22Rv1 (cell line): ENCODE measurements at regions not wholly inside any gene's neighbourhood (a gene's known extent, or its start where the extent isn't known, plus 50 kb on each side); places are given as distances from the start of the nearest gene placed in this dataset.

Experiments
- CTCF ChIP-seq: fragments of 450-650 bp; IDR thresholded peaks from 2 replicates; pipeline ENCODE4 v1.5.1; 2017; ENCODE audit warnings: mild to moderate bottlenecking
- ZFX ChIP-seq: fragments of 450-650 bp; IDR thresholded peaks from 2 replicates; pipeline ENCODE4 v1.6.1; 2017; ENCODE audit warnings: antibody characterized with exemption, borderline replicate concordance

- TF ChIP-seq CTCF (no peak), ZFX (no peak)
These were observed 320.2 kb downstream of the MED10 start for GRCh38 chr5:6058055-6058715.
